Stimulated activated CD4-positive, alpha-beta T cell treated with anti-CD3 and anti-CD28 coated beads, Interleukin-4, amount 100 ng/mL, for 48 hours (primary cell): ENCODE measurements at regions not wholly inside any gene's neighbourhood (a gene's known extent, or its start where the extent isn't known, plus 50 kb on each side); places are given as distances from the start of the nearest gene placed in this dataset.

Source experiments
- DNase-seq, 2 donors: peaks; one replicate each; pipeline ENCODE4 v3.0.0-alpha.2; 2020; ENCODE audit warnings: low read depth in 2 of 2

GRCh38 chr12:25714198-25714984 lies 161.3 kb upstream of the LMNTD1 start:
- DNase-seq = no peak

- no peak for DNase-seq
Measured at GRCh38 chr12:25715102-25715501, 162.0 kb upstream of the LMNTD1 start.

GRCh38 chr12:25716842-25717241 lies 163.8 kb upstream of the LMNTD1 start:
- DNase-seq = no peak

- DNase-seq = no peak
Measured at GRCh38 chr12:25717552-25717951, 164.5 kb upstream of the LMNTD1 start.

- no peak for DNase-seq
Measured at GRCh38 chr12:25718081-25718731, 165.1 kb upstream of the LMNTD1 start.

- no peak for DNase-seq
Measured at GRCh38 chr12:25719505-25719904, 166.4 kb upstream of the LMNTD1 start.

- no peak for DNase-seq
Measured at GRCh38 chr12:25723336-25723735, 170.3 kb upstream of the LMNTD1 start.

GRCh38 chr12:25723921-25724491 lies 170.9 kb upstream of the LMNTD1 start:
- no peak for DNase-seq

GRCh38 chr12:25725470-25725869 lies 172.4 kb upstream of the LMNTD1 start:
- DNase-seq = no peak

GRCh38 chr12:25725931-25726330 lies 172.8 kb upstream of the LMNTD1 start:
- DNase-seq = no peak

GRCh38 chr12:25728056-25728595 lies 175.0 kb upstream of the LMNTD1 start:
- DNase-seq = no peak

GRCh38 chr12:25730489-25731349 lies 177.6 kb upstream of the LMNTD1 start:
- DNase-seq = no peak

- no peak for DNase-seq
Measured at GRCh38 chr12:25733541-25733940, 180.5 kb upstream of the LMNTD1 start.

GRCh38 chr12:25734529-25735180 lies 181.6 kb upstream of the LMNTD1 start:
- no peak for DNase-seq

- DNase-seq = no peak
Measured at GRCh38 chr12:25740617-25741016, 187.5 kb upstream of the LMNTD1 start.

- DNase-seq = no peak
Measured at GRCh38 chr12:25741917-25742316, 188.8 kb upstream of the LMNTD1 start.

- DNase-seq = no peak
Measured at GRCh38 chr12:25743679-25744215, 190.7 kb upstream of the LMNTD1 start.

GRCh38 chr12:25744313-25744712 lies 191.2 kb upstream of the LMNTD1 start:
- no peak for DNase-seq

GRCh38 chr12:25745281-25745680 lies 192.2 kb upstream of the LMNTD1 start:
- no peak for DNase-seq

GRCh38 chr12:25746131-25746530 lies 193.0 kb upstream of the LMNTD1 start:
- DNase-seq = no peak

GRCh38 chr12:25752710-25753309 lies 199.7 kb upstream of the LMNTD1 start:
- DNase-seq = no peak
